Astrocyte of the hippocampus (primary cell): ENCODE measurements at regions not wholly inside any gene's neighbourhood (a gene's known extent, or its start where the extent isn't known, plus 50 kb on each side); places are given as distances from the start of the nearest gene placed in this dataset.
A peak's percentile ranks its signal among the peaks of the same experiment; 100 is the strongest.

Source experiments
- DNase-seq: peaks from one replicate; pipeline ENCODE4 v3.0.0; 2011; ENCODE audit warnings: low read depth, low spot score

DNA sequence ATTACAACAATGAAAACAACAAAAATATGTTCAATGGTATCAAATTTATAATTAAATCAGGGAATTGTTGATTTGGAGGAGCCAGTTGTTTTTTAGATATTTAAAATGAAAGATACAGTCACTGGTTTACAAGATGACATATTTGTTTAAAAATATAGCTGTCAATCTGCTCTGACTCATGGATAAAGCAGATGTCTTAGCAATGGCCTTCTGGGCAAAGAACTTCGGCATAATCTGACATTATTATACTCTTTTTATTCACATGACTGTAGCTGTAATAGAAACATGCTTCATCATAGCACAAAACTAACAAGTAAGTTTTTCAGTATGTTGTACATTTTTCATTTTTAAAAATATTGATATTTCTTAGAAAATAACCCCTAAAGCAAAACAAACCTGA, 267.4 kb downstream of the CENPW start:
- DNase-seq: no peak

GRCh38 chr6:126608681-126609080, 268.8 kb downstream of the CENPW start:
- no peak for DNase-seq

- no peak for DNase-seq
Observed at GRCh38 chr6:126614642-126615504, 275.0 kb downstream of the CENPW start.

- DNase-seq: no peak
Observed at GRCh38 chr6:126616866-126617265, 277.0 kb downstream of the CENPW start.

DNA sequence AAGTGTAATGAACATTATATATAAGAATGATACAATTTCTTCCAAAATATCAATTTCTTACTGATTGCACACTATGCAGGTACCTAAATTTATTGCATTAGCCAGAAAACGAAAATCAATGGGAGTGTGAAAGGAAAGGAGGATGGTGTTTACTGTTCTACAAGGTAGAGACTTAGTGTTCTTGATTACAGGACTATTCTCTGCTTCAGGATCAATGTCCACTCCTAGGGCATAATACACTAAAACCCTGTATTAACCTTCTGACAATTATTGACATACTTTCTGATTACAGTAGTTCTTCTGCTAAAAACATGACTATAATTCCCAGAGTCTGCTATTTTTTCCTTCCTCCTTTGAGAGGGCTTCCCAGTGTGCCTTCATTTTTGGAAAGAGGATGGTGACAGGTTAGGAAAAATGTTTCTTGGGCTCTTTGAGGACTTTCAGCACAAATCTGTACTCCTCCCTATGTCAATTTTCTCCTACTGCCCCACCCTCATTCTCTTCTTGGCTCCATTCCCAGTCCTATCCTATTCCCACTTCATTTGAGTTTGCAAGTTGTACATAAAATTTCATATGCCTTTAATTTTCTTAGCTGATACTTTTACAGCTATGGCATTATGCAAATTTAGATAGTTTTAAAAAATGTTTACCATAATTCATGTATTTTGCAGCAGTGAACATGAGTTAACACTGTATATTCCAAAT, 278.9 kb downstream of the CENPW start:
- DNase-seq: no peak

DNA sequence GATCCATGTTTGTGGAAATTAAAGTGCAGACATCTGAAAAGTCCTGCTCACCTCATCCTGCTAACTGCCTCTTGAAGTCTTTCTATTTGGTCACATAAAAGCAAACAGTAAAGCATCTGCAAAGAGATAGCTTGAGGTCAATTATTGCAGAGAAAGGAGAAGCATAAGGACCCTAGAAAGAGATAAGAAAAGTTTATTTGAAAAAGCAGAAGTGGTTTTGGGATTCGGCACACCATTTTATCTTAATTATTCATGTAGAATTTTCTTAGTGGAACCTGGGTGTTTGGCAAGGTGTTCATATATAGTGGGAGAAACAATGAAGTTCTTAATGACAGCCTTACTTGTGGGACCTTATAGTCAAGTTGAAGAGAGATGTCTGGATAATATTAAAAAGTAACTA, 280.8 kb downstream of the CENPW start:
- DNase-seq: no peak

GRCh38 chr6:126625019-126625418, 285.1 kb downstream of the CENPW start:
- peak; percentile 66 for DNase-seq

- DNase-seq: no peak
Observed at GRCh38 chr6:126628125-126628524, 288.2 kb downstream of the CENPW start.

- DNase-seq: no peak
Observed at GRCh38 chr6:126631363-126631762, 291.4 kb downstream of the CENPW start.

DNA sequence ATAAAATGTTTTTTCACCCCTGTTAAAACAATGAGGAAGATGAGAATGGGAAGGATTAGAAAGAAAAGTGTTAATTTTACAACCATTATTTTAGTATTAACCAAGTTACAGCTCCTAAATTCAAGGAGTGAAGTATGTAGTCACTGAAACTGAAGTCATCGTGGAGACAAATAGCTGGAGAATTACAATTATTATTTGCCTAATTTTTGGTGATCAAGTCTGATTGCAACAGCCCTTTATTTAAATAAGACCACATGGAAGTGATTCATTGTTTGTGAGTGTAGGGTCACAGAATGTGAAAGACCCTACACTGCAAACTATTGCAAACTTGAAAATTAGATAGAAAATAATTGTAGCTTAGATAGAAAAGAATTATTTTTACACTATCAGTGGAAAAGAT, 292.4 kb downstream of the CENPW start:
- DNase-seq: no peak

DNA sequence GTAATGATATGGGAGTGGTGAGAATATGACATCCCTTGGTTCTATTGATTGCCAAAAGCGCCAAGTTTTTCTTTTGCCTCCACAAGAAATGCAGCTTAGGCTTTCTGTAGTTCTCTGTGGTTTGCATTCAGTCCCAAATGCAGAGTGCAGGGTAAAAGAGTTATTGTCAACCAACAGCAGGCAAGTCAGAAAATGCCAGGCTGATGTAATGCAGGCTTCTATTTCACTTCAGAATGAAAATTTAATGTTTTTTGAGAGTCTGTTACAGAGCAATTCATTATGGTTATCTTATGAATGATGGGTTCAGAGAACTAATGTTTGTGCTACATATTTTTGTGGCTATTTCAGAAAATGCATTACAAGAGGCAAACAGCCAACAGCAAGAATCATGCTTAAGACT, 293.5 kb downstream of the CENPW start:
- DNase-seq: no peak

- DNase-seq: no peak
Observed at GRCh38 chr6:126640356-126640755, 300.4 kb downstream of the CENPW start.

GRCh38 chr6:126640921-126641320, 301.0 kb downstream of the CENPW start:
- DNase-seq: no peak

DNA sequence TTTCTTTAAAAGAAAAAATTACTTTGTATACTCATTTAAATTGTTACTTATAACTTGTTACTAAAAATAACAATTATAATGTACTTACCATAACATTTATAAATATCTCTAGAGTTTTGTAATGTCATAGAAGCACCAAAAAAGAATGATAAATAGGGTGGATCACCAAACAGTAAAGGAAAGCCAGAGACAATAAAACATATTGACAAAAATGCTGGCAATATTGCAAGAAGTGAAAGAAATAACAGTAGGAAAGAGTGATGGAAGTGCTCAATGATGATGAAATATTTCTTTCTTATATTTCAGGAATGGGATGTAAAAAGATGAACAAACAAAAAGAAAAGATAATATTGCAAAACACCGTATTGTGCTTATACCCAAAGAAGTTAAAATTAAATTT, 301.7 kb downstream of the CENPW start:
- DNase-seq: no peak

GRCh38 chr6:126643352-126643751, 303.4 kb downstream of the CENPW start:
- no peak for DNase-seq

- DNase-seq: peak; percentile 12
Observed at GRCh38 chr6:126650931-126651330, 311.0 kb downstream of the CENPW start.

DNA sequence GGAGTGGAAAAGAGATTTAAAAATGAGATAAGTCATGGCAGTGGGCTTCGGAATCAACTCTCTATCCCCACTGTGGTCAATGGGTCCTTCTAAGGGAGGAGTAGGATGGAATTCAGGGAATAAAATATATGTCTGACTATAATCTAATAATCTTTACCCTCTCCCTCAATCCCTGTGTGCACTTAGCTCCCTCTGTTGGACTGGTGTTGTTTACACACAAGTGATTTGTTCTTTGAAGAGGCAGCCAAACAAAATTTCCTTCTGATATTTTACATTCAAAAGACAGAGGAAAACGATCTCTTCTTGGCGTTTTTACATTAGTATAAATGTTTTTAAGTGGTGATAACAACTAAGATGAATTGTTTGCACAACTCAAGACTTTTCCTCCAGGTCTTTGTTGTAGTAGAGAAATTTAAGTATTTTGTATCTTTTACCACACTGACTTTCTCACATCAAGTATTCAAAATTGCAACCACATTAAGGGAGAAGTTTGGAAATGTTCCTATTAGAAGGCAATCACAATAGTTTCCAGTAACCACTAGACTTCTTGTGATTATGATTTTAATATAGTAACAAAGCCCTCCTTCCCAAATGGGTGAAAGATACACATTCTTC, 317.8 kb downstream of the CENPW start:
- DNase-seq: peak; percentile 49

DNA sequence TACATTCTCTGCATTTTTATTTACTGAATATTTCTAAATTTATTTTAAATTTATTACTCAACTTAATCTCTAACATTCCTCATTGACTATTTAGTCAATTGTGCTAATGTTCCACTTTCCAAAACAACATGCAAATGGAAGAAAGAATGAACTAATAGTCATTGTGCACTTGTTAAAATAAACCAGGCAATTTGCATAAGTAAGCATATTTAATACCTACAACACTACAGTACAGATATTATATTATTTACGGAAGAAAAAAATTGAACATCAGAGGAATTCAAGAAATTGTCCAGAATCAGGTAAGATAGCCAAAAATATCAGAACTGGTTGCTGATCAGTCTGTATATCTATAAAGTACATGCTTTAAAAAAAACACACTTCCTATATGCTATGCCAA, 320.5 kb downstream of the CENPW start:
- DNase-seq: no peak

GRCh38 chr6:126661646-126662045, 321.7 kb downstream of the CENPW start:
- DNase-seq: peak; percentile 18

DNA sequence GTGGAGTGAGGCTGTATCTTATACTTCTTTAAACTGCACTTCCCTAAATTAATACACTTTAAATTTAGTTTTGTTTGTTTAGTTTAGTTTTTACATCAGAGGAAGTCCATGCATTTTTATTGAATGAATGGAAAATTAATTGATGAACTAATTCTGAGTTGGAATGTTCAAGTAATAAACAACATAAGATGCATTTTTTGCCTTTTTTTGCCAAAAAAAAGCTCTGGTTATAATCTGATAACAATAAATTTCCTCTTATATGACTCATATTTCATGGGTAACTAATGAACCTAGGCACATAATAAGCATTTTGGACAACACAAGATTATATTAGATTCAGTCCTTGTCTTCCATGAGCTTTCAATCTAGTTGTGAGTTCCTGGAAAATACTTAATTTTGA, 323.1 kb downstream of the CENPW start:
- no peak for DNase-seq

DNA sequence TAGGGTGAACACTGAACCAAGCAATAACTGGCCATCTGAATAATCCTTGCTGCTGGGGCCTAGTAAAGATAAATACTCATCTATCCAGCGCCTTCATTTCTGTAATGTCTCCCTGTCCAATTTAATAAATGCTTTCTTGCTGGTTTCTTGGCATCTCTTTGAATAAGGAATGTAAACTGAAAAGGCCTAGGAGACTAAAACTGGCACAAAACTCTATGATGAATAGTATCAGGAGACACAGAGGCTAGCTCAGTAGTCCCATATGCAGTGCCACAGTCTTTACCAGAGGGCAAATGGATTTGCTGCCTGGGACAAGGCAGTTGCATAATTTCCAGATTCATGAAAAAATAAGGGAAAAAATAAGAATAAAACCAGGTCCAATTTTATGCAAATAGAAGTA, 324.4 kb downstream of the CENPW start:
- no peak for DNase-seq

- no peak for DNase-seq
Observed at GRCh38 chr6:126665551-126665950, 325.6 kb downstream of the CENPW start.

GRCh38 chr6:126667071-126667470, 327.2 kb downstream of the CENPW start:
- DNase-seq: no peak
